ENCODE measurements at regions not wholly inside any gene's neighbourhood (a gene's known extent, or its start where the extent isn't known, plus 50 kb on each side); places are given as distances from the start of the nearest gene placed in this dataset.
A peak's percentile ranks its signal among the peaks of the same experiment; 100 is the strongest.

DNA sequence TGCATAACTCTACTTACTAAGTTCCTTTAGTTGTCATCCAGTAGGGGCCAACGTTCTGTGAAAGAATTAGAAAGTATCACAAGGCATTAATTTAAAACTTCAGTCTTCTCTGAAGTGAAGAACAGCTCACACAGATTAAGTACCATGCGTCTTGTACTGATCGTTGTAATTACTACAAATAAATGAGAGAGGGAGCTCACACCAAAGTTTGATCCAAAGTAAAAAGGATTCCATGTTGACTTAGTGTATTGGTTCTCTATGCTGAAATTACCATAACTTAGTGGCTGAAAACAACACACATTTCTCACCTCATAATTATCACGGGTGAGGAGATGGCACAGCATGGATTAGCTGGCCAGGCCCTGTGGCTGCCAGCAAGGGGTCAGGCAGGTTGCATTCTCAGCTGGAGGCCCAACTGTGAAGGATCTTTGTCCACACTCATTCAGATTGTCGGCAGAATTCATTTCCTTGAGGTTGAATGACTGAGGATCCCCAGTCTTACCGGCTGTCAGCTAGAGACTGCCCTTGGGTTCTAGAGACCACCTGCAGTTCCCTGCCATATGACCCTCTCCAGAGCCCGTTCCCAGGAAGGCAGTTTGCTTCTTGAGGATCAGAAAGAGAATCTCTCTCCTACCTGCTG is 169.1 kb downstream of the YTHDC2 start:
- TF ChIP-seq, protein P1, sequence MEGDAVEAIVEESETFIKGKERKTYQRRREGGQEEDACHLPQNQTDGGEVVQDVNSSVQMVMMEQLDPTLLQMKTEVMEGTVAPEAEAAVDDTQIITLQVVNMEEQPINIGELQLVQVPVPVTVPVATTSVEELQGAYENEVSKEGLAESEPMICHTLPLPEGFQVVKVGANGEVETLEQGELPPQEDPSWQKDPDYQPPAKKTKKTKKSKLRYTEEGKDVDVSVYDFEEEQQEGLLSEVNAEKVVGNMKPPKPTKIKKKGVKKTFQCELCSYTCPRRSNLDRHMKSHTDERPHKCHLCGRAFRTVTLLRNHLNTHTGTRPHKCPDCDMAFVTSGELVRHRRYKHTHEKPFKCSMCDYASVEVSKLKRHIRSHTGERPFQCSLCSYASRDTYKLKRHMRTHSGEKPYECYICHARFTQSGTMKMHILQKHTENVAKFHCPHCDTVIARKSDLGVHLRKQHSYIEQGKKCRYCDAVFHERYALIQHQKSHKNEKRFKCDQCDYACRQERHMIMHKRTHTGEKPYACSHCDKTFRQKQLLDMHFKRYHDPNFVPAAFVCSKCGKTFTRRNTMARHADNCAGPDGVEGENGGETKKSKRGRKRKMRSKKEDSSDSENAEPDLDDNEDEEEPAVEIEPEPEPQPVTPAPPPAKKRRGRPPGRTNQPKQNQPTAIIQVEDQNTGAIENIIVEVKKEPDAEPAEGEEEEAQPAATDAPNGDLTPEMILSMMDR (IDR thresholded peaks at IDR 0.05), result peak in 2 of 6 experiments; percentile 10
- TF ChIP-seq POLR2A (IDR thresholded peaks at IDR 0.05), result no peak
